ENCODE measurements at regions not wholly inside any gene's neighbourhood (a gene's known extent, or its start where the extent isn't known, plus 50 kb on each side); places are given as distances from the start of the nearest gene placed in this dataset.

DNA sequence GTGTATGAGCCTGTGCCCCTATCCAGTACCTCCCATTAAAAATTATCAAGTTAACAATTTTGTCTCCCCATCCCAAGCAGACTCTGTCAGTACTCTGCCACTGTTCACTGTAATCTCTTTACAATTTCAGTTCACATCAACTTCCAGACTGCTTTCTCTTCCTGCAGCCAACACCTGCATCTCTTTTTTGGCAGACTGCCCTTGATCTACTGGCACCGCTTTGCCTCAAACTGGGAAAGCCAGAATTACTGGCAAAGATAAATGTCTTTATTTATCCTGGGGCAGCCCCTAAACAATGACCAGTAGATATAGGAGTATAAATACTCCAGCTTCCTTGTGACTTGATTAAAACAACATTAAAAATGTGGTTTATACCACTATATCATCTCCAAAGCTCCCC is 494.1 kb downstream of the ZNF385D start:
- no peak overlapping the region for H3K4me3 ChIP-seq (ENCODE audit: low read depth, low read length)
- TF ChIP-seq, protein P1, sequence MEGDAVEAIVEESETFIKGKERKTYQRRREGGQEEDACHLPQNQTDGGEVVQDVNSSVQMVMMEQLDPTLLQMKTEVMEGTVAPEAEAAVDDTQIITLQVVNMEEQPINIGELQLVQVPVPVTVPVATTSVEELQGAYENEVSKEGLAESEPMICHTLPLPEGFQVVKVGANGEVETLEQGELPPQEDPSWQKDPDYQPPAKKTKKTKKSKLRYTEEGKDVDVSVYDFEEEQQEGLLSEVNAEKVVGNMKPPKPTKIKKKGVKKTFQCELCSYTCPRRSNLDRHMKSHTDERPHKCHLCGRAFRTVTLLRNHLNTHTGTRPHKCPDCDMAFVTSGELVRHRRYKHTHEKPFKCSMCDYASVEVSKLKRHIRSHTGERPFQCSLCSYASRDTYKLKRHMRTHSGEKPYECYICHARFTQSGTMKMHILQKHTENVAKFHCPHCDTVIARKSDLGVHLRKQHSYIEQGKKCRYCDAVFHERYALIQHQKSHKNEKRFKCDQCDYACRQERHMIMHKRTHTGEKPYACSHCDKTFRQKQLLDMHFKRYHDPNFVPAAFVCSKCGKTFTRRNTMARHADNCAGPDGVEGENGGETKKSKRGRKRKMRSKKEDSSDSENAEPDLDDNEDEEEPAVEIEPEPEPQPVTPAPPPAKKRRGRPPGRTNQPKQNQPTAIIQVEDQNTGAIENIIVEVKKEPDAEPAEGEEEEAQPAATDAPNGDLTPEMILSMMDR (IDR thresholded peaks at IDR 0.05; ENCODE audit: borderline replicate concordance, insufficient read depth, low read depth, low read length) = no peak

DNA sequence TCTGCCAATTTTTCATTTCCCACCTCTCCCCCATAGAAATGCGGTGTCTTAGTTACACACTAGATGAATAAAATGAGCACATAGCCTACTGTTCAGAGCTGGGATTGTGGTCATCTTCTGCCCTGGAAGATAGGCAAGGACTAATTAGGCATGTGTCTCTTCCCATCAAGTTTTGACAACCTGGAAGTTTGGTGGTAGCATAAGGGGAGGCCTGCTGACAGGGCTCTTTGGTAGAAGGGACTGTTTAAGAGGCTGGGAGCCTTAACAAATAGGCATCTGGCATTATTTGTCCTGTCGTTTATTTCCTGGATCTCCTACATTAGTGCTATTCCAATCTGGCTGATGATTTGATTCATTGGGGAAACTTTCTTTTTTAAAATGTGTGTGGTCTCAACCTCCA is 512.3 kb downstream of the ZNF385D start:
- TF ChIP-seq, protein P1 (IDR thresholded peaks at IDR 0.05; ENCODE audit: borderline replicate concordance, insufficient read depth, low read depth, low read length) = no peak
- H3K4me3 ChIP-seq (ENCODE audit: low read depth, low read length) = no peak overlapping the region

DNA sequence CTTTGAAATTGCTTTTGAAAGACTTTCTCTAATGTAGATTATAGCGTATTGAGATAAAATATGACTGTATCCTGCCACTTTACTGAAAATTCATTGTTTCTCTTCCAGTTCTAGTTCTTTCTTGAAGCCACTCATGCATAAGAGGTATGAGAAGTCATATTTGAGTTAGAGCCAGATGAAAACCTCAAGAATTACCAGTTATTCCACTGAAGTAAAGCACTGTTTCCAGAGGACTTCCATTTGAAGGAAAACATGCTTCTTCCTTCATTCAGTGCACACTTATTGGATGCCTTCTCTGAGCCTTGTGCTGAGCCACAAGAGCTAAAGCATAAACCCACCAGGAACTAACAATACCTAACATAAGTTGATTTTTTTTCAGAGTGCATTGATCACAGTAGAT is 513.4 kb downstream of the ZNF385D start:
- TF ChIP-seq, protein P1 (IDR thresholded peaks at IDR 0.05; ENCODE audit: borderline replicate concordance, insufficient read depth, low read depth, low read length) = no peak
- no peak overlapping the region for H3K4me3 ChIP-seq (ENCODE audit: low read depth, low read length)

DNA sequence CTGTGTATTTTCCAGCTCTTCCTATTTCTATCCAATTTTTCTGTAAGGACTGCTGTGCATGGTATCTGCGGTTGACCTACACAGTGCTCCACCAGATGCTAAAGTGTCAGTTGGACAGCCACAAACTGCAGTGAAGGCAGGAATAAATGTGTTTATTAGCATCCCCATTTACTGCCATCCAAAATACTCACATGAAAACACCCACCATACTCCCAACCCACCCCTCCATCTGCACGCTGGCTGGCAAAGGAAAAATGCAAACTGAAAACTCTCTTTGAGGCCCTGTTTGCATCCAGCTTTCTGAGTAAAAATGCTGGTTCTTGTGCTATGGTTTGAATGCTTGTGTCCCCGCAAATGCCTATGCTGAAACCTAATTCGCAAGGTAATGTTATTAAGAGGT is 515.5 kb downstream of the ZNF385D start:
- TF ChIP-seq, protein P1 (IDR thresholded peaks at IDR 0.05; ENCODE audit: borderline replicate concordance, insufficient read depth, low read depth, low read length) = no peak
- no peak overlapping the region for H3K4me3 ChIP-seq (ENCODE audit: low read depth, low read length)

DNA sequence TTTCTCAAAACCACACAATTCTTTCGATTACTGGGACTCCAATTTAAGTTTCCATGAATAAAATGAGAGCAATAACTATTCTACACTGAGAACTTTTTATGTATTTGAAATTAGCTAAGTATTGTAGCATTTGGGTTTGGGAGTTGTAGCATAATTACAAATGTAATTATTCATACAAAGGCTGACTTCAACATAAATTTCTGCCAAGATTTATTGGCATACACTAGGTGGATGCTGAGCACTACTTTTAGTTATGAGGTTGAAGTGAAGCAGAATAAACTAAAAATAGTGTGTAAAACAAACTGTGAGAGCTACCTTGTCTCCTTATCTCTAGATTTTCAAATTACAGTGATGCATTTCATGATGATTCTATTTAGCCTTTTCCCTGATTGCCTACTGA is 516.1 kb downstream of the ZNF385D start:
- H3K4me3 ChIP-seq (ENCODE audit: low read depth, low read length) = no peak overlapping the region
- TF ChIP-seq, protein P1 (IDR thresholded peaks at IDR 0.05; ENCODE audit: borderline replicate concordance, insufficient read depth, low read depth, low read length) = no peak

DNA sequence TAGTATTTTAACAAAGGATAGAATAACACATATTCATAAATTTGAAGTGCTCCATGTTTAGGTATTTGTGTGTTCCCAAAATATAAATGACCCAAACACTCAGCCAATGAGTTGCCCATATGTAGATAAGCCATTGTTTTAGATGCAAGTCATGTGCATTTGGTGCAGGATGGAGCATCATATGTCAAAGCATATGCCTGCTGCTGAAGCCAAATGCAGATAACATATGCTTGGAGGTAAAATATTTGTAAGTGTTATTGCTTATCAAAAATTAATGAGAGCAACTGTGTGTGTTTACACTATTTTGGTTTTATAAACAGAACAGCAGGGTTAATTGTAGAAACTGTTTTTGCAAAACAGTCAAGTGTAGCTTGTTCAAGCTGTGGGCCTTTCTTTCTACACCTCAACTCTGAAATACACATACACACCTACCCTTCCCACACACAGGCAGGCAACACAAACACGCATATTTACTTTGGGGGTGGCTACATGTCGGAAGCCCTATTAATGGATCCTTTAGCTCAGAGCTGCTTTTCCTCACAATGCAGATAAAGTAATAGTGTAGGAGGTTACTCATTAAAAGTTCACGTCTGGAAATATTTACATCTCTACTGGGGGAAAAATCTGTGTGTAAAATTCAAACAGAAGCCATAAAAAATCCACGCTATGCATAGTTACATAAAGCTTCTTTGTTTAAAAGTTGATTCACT is 521.4 kb downstream of the ZNF385D start:
- TF ChIP-seq, protein P1 (IDR thresholded peaks at IDR 0.05; ENCODE audit: borderline replicate concordance, insufficient read depth, low read depth, low read length) = no peak
- no peak overlapping the region for H3K4me3 ChIP-seq (ENCODE audit: low read depth, low read length)

DNA sequence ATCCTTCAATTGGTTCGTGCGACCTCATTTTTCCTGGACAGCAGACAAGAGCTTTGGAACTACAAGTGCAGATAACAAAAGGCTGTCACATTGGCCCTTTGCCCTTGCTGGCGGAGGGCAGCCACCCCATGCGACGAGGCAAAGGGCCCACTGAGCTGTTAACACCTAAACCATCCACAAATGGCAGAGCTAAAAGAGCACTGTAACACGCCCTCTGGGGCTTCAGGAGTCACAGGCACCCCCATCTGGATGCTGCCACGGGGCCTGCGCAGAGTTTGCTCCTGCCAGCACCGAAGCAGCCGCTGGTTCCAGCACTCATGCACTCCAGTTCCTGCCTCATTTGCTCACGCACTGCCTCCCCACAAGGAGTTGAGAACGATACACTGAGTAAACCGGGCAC is 524.9 kb downstream of the ZNF385D start:
- TF ChIP-seq, protein P1 (IDR thresholded peaks at IDR 0.05; ENCODE audit: borderline replicate concordance, insufficient read depth, low read depth, low read length) = no peak
- no peak overlapping the region for H3K4me3 ChIP-seq (ENCODE audit: low read depth, low read length)

All from GM12875 (cell line).